NCI-H524 treated with DMSO at 0.1 percent for 48 hours (cell line): ENCODE measurements at regions not wholly inside any gene's neighbourhood (a gene's known extent, or its start where the extent isn't known, plus 50 kb on each side); places are given as distances from the start of the nearest gene placed in this dataset.

ENCODE experiments used
- DNase-seq: peaks from one replicate; lab custom pipeline; 2025; lab: John Stamatoyannopoulos, UW

DNA sequence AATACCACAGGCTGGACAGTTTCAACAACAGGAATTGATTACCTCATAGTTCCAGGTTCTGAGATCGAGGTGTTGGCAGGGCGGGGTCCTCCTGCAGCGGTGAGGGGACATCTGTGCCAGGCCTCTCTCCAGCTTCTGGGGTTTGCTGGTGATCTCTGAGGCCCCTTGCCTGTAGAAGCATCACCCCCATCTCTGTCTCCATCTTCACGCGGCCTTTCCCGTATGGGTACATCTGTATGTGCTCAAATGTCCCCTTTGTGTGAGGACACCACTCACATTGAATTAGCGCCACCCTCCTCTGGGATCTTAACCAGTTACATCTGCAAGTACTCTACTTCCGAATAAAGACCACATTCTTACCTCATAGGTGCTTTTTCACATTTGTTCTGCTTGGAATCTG is 1029.9 kb downstream of the BRD1 start:
- no peak for DNase-seq

DNA sequence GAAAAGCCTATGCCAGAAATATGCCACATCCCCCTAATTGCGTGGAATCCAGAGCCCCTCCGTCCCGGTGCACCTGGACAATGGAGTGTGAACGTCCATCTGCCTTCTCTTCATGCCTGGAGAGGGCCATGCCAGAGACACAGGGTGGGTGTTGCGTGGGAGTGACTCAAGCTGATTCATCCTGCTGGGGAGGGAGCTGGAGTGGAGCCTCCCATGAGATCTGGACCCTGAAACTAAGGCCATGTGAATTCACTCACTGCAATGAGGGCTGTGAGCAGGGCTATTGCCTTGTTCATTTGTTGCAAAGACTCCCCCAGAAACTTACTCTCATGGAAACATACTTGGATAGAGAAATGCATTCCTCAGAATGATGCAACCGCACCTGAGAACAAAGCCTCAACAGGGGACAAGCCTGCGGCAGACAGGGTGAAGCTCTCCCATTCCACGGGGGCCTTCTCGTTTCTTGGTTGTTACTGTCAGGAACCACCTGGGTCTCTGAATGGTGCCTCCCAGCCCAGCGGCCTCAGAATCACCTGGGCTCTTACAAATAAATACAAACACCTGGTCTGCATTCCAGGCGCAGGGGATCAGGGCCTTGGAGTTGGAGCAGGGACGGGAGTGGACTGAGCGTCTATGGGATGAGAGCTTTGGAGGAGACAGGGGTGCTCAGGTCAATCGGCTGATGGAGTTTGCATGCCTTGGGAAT is 1031.2 kb downstream of the BRD1 start:
- no peak for DNase-seq

DNA sequence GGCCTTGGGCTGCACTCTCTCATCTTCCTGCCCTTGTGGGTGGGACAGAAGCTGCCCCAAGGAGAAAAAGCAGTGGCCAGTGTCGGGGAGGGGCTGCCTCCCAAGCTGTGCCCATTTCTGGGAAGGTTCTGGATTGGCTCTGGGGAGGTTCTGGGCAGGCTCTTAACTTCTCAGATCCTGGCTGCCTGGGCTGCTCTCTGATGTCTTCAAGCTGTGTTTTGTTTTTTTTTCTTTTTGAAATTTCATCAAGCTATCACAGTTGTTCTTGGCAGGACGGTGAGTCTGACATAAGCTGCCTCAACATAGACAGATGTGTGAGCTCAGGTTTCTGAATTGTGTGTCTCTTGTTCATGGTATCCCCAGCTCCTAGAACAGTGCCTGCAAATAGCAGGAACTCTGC is 1032.0 kb downstream of the BRD1 start:
- no peak for DNase-seq

DNA sequence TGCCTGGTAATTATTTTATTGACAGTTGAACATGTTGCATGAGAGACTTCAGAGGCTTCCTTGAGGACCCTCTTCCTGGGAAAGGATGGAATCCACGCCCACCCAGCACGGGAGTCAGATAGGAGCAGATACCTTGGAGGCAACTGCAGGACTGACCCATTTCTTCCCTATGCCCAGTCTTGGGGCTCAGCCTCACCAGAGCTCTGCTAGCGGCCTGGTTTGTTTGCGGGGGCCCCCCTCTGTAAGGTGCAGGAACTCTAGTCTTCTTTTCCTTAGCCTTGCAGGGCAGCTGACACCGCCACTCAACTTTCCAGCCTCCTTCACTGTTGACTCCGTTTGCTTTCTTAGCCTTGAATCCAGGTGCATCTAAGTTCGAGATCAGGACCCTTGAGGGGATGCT is 1032.8 kb downstream of the BRD1 start:
- no peak for DNase-seq

DNA sequence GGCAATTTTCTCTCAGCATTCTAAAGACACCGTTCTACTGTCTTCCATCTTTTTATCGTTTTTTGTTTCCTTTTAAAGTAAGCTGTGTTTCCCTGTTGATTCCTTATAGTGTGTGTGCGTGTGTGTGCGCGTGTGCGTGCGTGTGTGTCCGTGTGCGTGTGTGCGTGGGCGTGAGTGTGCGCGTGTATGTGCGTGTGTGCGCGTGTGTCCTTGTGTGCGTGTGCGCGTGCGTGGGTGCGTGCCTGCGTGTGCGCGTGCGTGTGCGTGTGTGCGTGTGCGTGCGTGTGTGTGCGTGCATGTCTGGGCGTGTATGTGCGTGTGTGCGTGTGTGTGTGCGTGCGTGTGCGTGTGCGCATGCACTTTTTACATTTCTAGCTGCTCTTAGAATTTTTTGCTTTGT is 1033.7 kb downstream of the BRD1 start:
- no peak for DNase-seq

DNA sequence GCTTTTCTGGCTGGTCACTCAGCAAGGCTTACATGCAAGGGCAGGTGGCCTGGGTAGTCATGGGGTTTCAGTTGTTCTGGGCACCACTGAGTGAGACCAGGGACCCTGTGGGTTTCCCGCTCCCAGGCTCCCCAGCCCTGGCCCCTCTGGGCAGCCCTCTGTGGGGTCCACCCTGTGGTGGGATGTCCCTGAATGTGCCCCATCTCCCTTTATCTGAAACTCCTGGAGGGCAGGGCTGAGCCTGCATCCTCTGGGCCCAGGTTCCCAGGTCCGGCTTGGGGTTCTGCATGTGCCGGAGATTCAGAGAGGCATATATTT is 1041.0 kb downstream of the BRD1 start:
- DNase-seq: no peak

DNA sequence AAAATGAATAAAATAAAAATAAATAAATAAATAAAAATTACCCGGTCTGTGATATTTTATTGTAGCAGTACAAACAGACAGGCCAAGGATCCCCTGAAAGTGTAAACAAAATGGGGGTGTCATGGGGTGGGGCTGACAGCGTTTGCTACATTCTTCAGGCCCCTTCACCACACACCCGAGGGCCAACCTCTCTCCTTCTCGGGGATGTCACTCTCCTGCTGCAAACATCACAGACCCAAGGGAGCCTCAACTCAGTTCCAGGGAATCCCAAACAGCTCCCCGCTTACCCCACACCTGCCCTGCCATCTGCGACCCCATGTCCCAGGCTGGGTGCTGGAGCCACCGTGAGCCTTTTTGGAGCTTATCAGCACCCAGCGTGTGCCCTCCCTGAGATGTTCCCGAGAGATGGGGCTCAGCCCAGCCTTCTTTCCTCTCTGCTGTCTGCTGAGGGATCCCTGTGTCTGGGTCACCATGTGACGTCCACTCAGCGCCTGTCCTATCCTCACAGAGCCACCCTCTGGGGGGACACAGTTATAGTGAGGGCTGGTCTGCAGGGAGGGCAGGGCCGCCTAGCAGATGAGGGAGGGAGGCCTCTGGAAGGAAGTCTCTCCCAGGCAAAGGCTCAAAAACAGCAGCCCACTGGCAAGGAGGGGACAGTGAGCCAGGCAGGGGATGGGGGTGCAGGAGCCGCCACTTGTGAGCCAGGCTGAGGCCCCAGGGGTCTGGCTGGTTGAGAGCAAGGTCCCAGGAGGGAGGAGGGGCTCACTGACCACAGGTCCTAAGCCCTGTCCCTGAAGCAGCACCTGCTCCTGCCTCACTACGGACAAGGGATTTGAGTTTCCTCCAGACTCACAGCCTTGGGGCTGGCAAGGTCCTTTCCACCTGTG is 1041.6 kb downstream of the BRD1 start:
- no peak for DNase-seq

DNA sequence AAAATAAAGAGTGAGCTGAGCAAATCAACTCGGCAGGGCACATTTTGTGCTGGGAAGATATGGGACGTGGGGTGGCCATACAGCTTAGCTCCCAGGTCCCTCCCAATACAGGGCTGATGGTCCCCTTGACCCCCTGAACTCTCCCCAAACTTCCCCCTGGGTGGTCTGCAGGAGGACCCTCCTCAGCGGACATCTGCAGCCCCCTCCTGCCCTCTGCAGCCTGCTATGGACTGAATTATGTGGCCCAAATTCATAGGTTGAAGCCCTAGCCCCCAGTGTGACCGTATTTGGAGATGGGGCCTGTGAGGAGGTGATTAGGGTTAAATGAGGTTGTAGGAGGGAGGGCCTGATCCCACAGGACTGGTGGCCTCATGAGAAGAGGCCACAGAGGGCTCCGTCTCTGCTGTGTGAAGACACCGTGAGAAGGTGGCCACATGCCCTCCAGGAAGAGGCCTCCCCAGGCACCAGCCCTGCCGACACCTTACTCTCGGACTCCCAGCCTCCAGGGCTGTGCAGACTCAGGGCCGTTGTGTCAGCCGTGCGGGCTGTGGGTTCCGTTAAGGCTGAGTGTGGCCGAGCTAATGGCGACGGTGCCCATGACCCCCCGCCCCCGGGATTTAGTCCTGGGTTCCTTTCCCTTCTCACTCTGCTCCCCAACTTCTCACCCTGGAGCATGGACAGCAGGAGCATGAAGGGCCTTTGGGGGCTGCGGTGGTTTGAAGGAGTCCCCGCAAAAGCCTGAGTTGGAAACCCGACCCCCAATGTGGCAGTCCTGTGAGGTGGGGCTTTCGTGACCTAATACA is 1042.8 kb downstream of the BRD1 start:
- DNase-seq: no peak

DNA sequence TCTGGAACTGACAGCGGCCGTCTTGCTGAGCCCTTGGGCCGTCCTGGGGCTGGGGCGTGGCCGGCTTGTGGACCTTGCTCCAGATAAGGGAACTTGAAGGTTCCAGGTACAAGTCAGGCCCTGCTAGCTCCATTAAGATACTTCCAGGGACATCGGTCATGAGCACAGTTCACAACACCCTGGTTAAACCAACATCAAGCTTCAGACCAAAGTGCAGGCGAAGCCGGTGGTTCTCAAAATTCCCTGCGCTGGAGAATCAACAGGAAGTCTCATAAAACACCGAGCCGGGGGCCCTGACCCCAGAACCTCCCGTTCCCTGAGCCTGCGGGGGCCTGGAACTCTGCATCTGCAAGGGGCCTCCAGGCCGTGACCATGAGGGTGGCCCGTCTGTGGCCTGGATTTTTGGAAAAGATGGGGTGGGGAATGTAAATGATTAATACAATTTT is 1043.8 kb downstream of the BRD1 start:
- DNase-seq: no peak

DNA sequence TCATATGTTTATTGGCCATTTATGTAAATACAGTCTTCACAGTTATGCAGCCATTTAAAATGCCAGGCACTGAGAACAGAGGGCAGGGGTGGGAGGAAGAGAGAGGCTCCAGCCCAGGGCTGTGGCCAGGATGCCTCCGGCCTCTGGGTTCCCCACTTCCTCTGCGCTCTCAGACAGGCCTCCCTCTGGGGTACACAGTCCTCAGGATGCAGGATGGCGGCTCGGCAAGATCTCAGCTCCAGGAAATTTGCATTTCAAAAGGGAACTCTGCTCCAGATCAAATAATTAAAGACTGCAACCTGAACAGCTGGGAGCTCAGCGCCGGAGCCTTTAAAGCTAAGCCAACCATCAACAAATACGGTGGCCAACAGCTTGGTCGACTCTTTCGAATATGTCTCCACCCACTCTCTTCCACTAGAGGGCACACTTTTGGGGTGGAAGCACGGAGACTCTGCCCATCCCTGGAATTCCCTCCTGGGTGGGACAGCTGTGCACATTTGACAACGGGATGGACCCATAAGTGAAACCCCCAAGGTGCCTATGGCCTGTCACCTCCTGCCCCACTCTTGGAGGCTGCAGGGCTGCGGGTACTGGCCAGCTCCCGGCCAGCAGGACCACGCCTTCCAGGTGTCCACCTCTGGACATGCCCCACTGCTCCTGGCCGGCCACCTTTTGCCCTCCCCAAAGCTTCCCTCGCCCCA is 1044.7 kb downstream of the BRD1 start:
- peak; percentile 26 for DNase-seq

DNA sequence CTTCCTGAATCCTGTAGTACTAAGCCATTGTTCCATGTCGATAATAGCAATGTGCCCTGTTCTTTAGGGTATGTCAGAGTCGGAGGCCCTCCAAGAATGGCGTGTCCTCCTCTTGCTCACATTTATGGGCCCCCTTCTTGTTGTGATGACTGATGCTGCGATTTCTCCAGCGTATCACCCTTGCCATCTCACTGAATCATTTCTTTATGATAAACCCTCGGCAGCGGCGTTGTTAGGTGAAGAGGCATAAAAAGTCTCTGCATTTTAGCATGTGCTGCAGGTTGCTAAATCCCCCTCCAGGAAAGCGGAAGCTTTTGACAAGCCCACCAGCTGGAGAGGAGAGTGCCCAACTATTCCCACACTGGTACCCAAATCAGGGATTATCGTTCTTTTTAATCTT is 1045.3 kb downstream of the BRD1 start:
- no peak for DNase-seq

DNA sequence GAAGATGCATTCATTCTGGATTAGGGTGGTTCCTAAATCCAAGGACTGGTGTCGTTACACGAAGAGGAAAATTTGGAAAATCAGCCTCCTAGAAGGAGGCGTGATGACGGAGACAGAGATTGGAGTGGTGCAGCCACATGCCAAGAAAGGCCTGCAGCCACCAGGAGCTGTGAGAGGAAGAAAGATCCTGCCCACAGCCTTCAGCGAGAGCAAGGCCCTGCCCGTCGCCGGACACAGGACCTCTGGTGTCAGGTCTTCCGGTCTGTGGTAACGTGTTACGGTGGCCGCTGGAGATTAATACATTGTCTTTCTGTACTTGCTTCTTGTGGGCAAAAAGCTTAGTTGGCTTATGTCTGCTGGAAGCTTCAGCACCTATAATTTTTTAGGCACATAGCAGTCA is 1045.8 kb downstream of the BRD1 start:
- no peak for DNase-seq

DNA sequence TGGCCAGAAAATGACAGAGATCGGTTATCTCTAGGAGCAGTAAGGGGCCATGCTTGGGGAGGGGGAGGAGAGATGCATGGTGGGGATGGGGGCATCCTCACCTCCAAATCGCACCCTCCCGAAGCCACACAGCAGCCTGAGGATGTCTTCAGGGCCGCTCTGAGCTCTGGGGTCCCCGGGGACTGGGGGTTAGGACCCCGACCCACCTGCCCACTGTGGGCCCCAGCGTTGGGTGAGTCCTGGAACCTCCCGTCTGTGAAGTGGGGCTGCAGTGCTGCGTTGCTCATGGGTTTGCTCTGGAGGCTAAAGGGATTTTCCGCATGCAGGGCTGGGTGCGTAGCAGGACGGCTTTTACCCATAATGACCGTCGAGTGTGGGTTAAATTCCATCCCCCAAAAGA is 1046.3 kb downstream of the BRD1 start:
- DNase-seq: no peak

DNA sequence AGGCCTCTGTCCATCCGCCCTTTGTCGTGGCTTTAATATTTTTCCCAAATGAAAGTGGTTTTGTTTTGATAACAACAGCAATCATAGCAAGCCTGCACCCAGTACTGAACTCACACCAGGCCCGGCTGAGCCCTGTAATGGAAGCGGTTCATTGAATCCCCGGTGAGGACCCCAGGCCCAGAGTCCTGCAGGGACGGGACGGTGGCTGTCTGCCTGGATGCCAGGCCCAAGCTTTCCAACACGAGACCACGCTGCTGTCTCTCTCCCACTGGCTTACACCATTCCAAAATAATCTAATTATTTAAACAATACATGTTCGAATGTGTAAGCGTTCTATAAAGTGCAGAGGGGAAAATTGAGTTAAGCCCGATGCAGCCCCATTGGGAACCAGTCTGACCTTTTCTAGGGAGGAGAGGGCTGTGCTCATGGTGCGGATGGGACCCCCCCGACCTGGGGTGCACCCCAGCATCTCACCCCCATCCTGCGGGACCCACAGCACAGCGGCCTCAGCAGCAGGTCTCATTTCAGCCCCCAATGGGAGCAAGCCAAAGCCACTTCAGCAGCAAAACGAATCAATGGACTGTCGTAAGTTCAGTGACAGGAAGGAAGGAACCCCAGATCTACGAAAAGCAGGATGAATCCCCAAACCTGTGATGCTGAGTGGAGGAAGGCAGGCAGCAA is 1046.9 kb downstream of the BRD1 start:
- no peak for DNase-seq

DNA sequence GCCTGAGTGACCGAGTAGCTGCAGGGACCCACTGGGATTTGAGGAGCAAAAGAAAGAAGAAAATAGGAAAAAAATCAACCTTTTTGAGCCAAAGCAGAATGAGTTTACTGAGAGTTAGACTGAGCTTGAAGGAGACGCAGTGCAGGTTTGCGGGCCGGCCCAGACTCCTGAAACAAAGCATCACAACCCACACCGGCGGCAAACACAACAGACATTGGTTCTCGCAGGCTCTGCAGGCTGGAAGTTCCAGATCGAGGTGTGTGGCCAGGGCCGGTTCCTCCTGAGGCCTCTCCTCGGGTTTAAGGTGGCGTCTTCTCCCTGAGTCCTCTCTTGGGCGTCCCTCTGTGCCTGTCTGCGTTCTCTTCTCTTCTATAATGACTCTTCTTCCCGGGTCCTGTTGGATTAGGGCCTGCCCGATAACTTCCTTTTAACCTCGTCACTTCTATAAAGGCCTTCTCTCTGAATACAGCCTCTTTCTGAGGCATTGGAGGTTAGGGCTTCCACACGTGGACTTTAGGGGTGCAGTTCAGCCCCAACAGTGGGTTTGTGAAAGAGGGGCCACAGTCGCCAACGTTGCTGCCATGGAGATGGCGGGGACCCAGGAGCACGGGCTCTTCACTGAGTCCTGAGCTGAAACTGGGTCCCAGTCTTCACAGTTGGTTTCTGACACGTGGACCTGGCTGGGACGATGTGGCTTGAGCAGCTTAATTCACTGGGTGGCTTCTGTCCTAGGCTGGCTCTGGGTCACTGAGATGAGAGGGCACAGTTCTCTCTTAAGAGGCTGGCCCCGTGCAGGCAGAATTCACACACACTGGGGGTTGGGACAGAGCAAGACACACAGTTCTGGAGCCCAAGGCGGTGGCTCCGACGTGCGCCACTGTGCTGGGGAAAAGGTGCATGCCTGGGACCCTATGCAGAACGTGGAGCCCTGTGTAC is 1047.7 kb downstream of the BRD1 start:
- no peak for DNase-seq

DNA sequence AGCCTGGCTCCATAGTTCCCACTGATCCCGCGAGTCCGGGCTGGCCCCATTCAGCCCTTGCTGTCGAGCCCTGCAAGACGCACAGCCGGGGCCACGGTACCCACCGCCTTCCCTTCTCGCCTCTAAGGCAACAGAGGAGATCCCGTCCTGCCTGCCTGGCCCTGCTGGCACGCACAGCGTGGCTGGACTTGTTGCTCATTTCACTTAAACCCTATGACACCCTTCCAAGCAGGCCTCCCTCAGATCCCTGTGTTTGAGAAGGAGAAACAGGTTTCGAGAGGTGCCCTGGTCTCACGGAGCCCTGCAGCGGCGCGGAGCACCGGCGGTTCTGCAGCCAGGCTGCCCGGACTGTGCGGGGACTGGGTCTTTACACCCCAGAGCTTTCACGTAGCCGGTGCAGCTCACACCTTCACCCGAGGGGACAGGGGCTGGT is 1048.4 kb downstream of the BRD1 start:
- DNase-seq: no peak

DNA sequence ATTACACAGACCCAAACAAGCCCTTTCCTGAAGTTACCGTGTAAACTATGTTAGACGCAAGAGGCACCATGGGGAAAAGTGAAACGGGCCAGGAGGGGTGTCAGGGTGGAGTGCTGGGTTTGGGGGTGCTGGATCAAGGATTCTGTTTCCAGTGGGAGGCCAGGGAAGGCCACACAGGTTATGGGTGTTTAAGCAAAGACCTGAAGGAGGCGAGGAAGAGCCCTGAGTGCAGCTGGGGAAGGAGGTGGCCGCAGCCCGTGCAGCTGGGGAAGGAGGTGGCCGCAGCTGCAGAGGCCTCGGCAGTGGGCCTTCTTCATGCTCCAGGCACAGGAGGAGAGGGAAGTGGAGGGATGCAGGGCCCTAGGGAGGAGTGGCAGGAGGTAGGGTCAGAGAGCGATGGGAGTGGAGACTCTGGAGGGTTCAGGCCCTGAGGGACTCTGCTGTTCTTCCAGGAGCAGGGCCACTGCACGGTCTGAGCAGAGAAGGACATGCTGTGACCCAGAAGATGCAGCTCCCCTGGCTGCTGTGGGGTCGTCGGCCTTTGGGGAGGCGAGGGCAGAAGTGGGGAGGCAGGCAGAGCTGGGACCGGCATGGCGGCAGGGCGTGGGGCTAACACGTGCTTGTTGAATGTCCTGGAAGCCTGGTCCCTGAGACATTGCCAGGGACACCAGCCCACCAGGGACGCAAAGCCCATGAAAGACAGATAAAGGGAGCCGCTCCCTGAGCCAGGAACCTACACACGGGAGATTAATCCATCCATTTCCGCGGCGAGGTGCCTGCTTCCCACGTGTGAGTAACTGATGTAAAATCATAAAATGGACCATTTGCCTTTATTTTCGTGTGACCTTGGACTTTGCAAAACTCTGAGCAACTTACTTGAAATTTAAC is 1049.1 kb downstream of the BRD1 start:
- DNase-seq: no peak

DNA sequence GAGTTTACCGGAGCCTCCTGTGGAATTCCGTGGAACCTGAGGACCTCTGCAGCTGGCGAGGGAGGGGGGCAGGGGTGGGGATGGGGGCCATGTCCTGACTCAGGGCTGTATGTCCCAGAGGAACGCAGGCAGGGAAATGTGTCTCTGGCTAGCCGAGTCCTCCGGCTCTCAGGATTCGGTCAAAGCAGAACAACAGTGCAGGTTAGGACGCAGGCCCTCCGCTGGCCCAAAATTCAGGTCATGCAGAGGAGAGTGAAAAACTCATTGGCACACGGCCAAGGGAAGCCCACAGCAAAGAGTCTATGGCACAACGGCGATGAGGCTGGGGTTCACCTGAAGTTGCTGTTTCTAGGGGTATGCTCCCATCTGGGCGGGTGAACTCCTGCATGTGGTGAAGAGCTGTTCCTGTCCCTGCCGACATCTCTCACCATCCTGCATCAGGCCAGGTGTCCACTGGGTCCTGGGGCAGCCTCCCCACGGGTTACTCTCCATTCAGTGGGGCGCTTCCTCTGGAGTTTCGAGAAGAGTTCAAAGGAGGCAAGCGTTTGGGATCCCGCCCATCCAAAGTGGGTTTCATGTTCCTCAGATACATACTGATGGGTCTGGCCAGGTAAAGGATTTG is 1055.3 kb downstream of the BRD1 start:
- no peak for DNase-seq

DNA sequence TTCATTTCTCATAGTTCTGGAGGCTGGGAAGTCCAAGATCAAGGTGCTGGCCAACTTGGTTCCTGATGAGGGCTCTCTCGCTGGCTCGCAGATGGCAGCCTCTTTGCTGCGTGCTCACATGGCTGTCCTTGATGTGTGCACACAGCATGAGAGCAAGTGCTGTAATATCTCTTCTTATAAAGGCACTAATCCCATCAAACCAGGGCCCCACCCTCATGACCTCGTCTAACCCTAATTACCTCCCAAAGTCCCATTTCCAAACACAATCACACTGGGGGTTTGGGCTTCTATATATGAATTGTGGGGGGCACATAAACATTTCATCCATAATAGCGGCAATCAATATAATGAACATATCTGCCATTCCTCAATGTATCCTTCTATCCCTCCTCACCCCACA is 1062.1 kb downstream of the BRD1 start:
- DNase-seq: no peak
